SK-N-MC (cell line): ENCODE measurements at regions not wholly inside any gene's neighbourhood (a gene's known extent, or its start where the extent isn't known, plus 50 kb on each side); places are given as distances from the start of the nearest gene placed in this dataset.

Source experiments
- EZH2 ChIP-seq: fragments of 200-600 bp; sonication (generic); IDR thresholded peaks from one replicate; pipeline ENCODE4 v1.6.1; 2017; ENCODE audit warnings: antibody characterized with exemption
- POLR2AphosphoS5 ChIP-seq: IDR thresholded peaks from 2 replicates; pipeline ENCODE4 v1.6.1; 2012; ENCODE audit warnings: mild to moderate bottlenecking, low read depth, low read length, borderline replicate concordance

- TF ChIP-seq EZH2 (no peak), POLR2AphosphoS5 (no peak)
These were observed 139.8 kb downstream of the GAS1 start for GRCh38 chr9:86807367-86807976.
